T47D (cell line): ENCODE measurements at regions not wholly inside any gene's neighbourhood (a gene's known extent, or its start where the extent isn't known, plus 50 kb on each side); places are given as distances from the start of the nearest gene placed in this dataset.
"Not testable (repeated sequence)": the region's sequence is repeated elsewhere in the genome, so short reads cannot be mapped to it uniquely, and the experiment has no call there.

Experiments
- DNase-seq, 2 experiments: peaks; one replicate each; pipeline versions ENCODE4 v3.0.0 to v3.0.0-alpha.2; 2011 to 2012; ENCODE audit warnings: low read depth in 1 of 2, low spot score in 1 of 2
- JUND ChIP-seq: IDR thresholded peaks from 2 replicates; pipeline ENCODE4 v1.6.1; 2012; ENCODE audit warnings: low read depth
- in situ Hi-C: cut with HindIII; loops from 2 replicates; pipeline ENCODE4 v1.10.0; 2016; ENCODE audit warnings: low sequenced_read_pairs, low pct_unique_long_range_greater_than_20kb

- peak in 1 of 2 experiments; percentile 45 for DNase-seq
- TF ChIP-seq JUND, result no peak
- in situ Hi-C loops, result no loop called here
These were observed 411.1 kb downstream of the TMEM121 start for GRCh38 chr14:105937253-105938054.

GRCh38 chr14:105938055-105938863 lies 411.9 kb downstream of the TMEM121 start:
- DNase-seq, result no peak
- in situ Hi-C loops, result no loop called here
- TF ChIP-seq JUND, result no peak

GRCh38 chr14:105938959-105939358 lies 412.6 kb downstream of the TMEM121 start:
- DNase-seq, result no peak
- in situ Hi-C loops, result no loop called here

GRCh38 chr14:105939810-105940508 lies 413.6 kb downstream of the TMEM121 start:
- no peak for DNase-seq
- in situ Hi-C loops, result no loop called here
- no peak for TF ChIP-seq JUND

More at GRCh38 chr14:105938959-105939358, 412.6 kb downstream of the TMEM121 start:
- no peak for TF ChIP-seq JUND

GRCh38 chr14:105940534-105941225 lies 414.3 kb downstream of the TMEM121 start:
- in situ Hi-C loops, result no loop called here
- TF ChIP-seq JUND, result no peak
- DNase-seq, result no peak

- in situ Hi-C loops, result no loop called here
- DNase-seq, result no peak
- no peak for TF ChIP-seq JUND
These were observed 415.1 kb downstream of the TMEM121 start for GRCh38 chr14:105941226-105942166.

GRCh38 chr14:105942725-105943124 lies 416.3 kb downstream of the TMEM121 start:
- DNase-seq, result not testable (repeated sequence)

GRCh38 chr14:105943973-105944602 lies 417.7 kb downstream of the TMEM121 start:
- in situ Hi-C loops, result no loop called here
- TF ChIP-seq JUND, result no peak

More at GRCh38 chr14:105942725-105943124, 416.3 kb downstream of the TMEM121 start:
- in situ Hi-C loops, result not testable (repeated sequence)

GRCh38 chr14:105944632-105945610 lies 418.5 kb downstream of the TMEM121 start:
- DNase-seq, result peak; percentile 69 to 87
- in situ Hi-C loops, result no loop called here

More at GRCh38 chr14:105943973-105944602, 417.7 kb downstream of the TMEM121 start:
- no peak for DNase-seq

GRCh38 chr14:105945896-105946295 lies 419.5 kb downstream of the TMEM121 start:
- in situ Hi-C loops, result no loop called here
- no peak for TF ChIP-seq JUND
- peak in 1 of 2 experiments; percentile 66 for DNase-seq

More at GRCh38 chr14:105944632-105945610, 418.5 kb downstream of the TMEM121 start:
- TF ChIP-seq JUND, result no peak
